Left ventricle myocardium inferior (tissue), 1 donor: ENCODE measurements at regions not wholly inside any gene's neighbourhood (a gene's known extent, or its start where the extent isn't known, plus 50 kb on each side); places are given as distances from the start of the nearest gene placed in this dataset.
A peak's percentile ranks its signal among the peaks of the same experiment; 100 is the strongest.
"Not testable (repeated sequence)": the region's sequence is repeated elsewhere in the genome, so short reads cannot be mapped to it uniquely, and the experiment has no call there.

ENCODE experiments used
- DNase-seq: peaks from one replicate; pipeline ENCODE4 v3.0.0-alpha.2; 2020
- H3K27ac ChIP-seq: fragments of 200-600 bp; replicated peaks from 2 replicates; pipeline ENCODE4 v1.8.0; 2021
- H3K27me3 ChIP-seq: fragments of 200-600 bp; 2 replicates; pipeline ENCODE4 v1.8.0; 2021; ENCODE audit warnings: low read depth
- H3K36me3 ChIP-seq: fragments of 200-600 bp; 2 replicates; pipeline ENCODE4 v1.8.0; 2021
- H3K4me1 ChIP-seq: fragments of 200-600 bp; 2 replicates; pipeline ENCODE4 v1.8.0; 2021
- H3K4me3 ChIP-seq: fragments of 200-600 bp; 2 replicates; pipeline ENCODE4 v1.8.0; 2021; ENCODE audit warnings: mild to moderate bottlenecking, moderate library complexity
- H3K9me3 ChIP-seq: fragments of 200-600 bp; replicated peaks from 2 replicates; pipeline ENCODE4 v1.8.0; 2021
- intact Hi-C: fragments of 100-400 bp; cut with micrococcal nuclease; formaldehyde crosslinking; loops from one replicate; pipeline ENCODE4 v1.11.0; 2022
- TF ChIP-seq, protein P1 (sequence below): fragments of 200-600 bp; IDR thresholded peaks from 2 replicates; pipeline ENCODE4 v1.8.0; 2021; ENCODE audit warnings: antibody characterized with exemption, mild to moderate bottlenecking, borderline replicate concordance
- donor health status: DM: no; HTN: yes; CAD: no; lungs with severe emphysema.

DNA sequence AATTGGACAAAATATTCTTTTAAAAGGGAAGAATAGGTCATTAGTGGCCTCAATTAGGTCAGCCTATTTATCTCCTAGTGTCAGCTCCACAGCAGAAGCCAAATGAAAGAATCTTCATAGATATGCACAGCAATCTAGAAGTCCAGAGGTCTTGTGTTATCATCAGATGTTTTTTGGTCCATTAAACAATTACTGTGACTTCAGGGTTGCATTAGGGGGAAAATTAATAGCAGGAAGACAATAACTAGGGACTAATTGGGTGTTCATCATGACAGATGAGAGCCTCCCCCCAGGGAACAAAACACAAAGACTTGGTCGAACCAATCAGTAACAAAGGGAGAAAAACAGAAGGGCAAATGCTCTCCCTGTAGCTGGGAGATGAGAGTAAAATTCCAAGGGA is 264.7 kb downstream of the PTH2R start:
- no peak for DNase-seq
- Histone ChIP-seq H3K27ac (no peak overlapping the region), H3K4me1 (peaks cover 9% of the 10 kb centered on the region), H3K4me3 (no peak overlapping the region), H3K27me3 (no peaks in the 10 kb centered on the region), H3K36me3 (no peaks in the 10 kb centered on the region), H3K9me3 (no peaks in the 10 kb centered on the region)
- intact Hi-C loops, result no loop called here
- TF ChIP-seq, protein P1, sequence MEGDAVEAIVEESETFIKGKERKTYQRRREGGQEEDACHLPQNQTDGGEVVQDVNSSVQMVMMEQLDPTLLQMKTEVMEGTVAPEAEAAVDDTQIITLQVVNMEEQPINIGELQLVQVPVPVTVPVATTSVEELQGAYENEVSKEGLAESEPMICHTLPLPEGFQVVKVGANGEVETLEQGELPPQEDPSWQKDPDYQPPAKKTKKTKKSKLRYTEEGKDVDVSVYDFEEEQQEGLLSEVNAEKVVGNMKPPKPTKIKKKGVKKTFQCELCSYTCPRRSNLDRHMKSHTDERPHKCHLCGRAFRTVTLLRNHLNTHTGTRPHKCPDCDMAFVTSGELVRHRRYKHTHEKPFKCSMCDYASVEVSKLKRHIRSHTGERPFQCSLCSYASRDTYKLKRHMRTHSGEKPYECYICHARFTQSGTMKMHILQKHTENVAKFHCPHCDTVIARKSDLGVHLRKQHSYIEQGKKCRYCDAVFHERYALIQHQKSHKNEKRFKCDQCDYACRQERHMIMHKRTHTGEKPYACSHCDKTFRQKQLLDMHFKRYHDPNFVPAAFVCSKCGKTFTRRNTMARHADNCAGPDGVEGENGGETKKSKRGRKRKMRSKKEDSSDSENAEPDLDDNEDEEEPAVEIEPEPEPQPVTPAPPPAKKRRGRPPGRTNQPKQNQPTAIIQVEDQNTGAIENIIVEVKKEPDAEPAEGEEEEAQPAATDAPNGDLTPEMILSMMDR, result no peak

DNA sequence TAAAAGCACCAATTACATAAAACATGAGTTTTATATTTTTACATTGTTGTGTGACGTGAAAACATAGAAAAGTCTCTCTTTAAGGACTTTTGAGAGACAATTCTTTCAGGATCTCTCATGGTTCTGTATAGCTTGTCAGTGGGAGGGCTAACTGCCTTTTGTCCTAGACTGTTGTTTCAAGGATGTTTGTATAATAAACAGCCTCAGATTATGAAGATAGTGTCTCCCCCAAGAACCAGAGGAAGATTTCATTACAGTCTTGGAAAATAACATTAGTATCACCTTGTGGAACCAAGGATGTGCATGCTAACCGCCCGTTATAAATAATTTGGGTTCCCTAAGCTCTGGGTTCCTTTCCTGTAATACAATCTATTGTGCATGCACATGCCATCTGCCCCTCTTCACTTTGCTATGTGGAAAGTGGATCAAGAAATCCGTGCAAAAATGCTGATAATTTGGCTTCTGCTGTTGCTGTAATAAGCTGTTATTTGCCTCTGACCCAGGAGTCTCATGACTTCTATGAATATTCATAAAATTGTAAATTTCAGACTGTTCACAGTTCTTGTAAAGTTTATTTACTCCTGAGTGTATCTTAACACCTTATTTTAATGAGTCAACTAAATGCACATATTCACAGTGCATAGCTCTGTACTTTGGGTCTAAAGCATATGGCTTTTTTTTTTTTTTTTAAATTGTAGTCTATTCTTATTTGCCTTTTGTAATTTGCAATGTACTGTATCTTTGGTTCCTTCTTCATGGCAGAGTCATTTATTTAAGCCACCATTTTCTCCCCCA is 265.5 kb downstream of the PTH2R start:
- Histone ChIP-seq H3K4me3 (no peak overlapping the region), H3K9me3 (no peaks in the 10 kb centered on the region), H3K36me3 (no peaks in the 10 kb centered on the region), H3K27me3 (no peaks in the 10 kb centered on the region), H3K4me1 (peaks cover 9% of the 10 kb centered on the region), H3K27ac (no peak overlapping the region)
- TF ChIP-seq, protein P1, result no peak
- no peak for DNase-seq
- intact Hi-C loops, result no loop called here

DNA sequence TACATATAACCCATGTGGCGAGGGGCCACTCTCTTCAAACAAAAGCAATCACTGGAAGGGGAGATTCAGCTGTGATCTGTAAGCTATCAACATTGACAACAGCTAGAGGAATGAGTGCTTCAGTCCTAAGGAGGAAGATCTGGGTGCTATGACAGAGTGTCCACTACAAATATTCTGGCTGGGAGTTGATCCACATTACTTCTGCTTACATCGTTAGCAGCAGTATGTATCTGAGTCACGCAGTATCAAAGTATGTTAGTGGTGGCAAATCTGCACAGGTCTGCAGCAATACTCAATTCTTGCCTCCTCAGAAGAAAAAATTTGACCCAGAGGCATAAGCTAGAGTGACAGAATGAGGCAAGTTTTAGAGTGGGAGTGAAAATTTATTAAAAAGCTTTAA is 267.0 kb downstream of the PTH2R start:
- Histone ChIP-seq H3K4me1 (peaks cover 9% of the 10 kb centered on the region), H3K27ac (no peak overlapping the region), H3K9me3 (no peaks in the 10 kb centered on the region), H3K27me3 (no peaks in the 10 kb centered on the region), H3K4me3 (no peak overlapping the region), H3K36me3 (no peaks in the 10 kb centered on the region)
- TF ChIP-seq, protein P1, result no peak
- intact Hi-C loops, result no loop called here
- no peak for DNase-seq

DNA sequence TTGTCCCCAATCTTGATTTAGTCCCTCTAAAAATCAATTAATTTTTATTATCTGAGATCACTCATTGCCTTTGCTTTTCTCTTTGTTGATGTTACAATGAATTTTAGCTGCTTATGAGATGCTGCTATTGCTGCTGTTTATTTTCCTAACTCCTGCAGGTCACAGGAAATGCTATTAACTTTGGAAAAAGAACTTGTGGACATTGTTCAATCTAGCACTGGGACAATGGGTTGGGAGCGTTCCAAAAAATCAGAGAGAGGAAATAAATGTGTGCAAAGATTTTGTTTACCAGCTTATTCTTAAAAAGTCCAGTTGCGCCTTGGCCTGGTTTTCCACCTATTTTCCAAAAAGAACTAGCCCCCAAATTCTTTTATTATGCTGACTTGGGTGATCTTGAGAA is 268.3 kb downstream of the PTH2R start:
- DNase-seq, result no peak
- no peaks in the 10 kb centered on the region for H3K27me3 ChIP-seq
- TF ChIP-seq, protein P1, result no peak
- H3K9me3 ChIP-seq, result no peaks in the 10 kb centered on the region
- H3K36me3 ChIP-seq, result no peaks in the 10 kb centered on the region
- H3K4me3 ChIP-seq, result no peak overlapping the region
- H3K27ac ChIP-seq, result peak overlapping the region; percentile 56
- H3K4me1 ChIP-seq, result peaks cover 9% of the 10 kb centered on the region
- intact Hi-C loops, result no loop called here

DNA sequence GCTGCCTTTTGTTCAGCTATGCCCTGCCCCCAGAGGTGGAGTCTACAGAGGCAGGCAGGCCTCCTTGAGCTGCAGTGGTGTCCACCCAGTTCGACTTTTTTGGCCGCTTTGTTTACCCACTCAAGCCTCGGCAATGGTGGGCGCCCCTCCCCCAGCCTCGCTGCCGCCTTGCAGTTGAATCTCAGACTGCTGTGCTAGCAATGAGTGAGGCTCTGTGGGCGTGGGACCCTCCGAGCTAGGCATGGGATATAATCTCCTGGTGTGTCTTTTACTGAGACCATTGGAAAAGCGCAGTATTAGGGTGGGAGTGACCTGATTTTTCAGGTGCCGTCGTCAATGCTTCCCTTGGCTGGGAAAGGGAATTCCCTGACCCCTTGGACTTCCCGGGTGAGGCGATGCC is 279.3 kb downstream of the PTH2R start:
- peaks cover 38% of the 10 kb centered on the region for H3K9me3 ChIP-seq
- DNase-seq, H3K27me3 ChIP-seq, H3K4me3 ChIP-seq, H3K27ac ChIP-seq, intact Hi-C loops, H3K36me3 ChIP-seq, H3K4me1 ChIP-seq: not testable (repeated sequence)

DNA sequence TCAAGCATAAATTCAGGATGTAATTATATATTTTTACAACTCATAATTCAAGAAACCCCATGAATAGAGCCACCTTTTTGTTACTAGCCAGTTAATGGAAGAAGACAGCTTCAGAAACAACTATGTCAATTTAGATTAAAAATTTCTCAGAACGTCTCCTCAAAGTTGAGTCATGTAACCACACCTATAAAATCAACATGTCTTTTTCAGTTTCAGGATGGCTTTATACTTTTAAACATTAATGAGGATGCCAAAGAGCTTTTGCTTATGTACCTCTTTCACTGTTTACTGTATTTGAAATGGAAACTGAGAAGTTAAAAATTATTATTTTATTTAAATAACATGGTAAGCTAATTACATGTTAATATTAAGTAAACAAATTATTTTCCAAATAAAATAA is 280.1 kb downstream of the PTH2R start:
- Histone ChIP-seq H3K27ac (no peak overlapping the region), H3K36me3 (no peaks in the 10 kb centered on the region), H3K9me3 (peaks cover 35% of the 10 kb centered on the region), H3K27me3 (no peaks in the 10 kb centered on the region), H3K4me3 (no peak overlapping the region), H3K4me1 (no peaks in the 10 kb centered on the region)
- intact Hi-C loops, result no loop called here
- no peak for DNase-seq
- TF ChIP-seq, protein P1, result no peak

DNA sequence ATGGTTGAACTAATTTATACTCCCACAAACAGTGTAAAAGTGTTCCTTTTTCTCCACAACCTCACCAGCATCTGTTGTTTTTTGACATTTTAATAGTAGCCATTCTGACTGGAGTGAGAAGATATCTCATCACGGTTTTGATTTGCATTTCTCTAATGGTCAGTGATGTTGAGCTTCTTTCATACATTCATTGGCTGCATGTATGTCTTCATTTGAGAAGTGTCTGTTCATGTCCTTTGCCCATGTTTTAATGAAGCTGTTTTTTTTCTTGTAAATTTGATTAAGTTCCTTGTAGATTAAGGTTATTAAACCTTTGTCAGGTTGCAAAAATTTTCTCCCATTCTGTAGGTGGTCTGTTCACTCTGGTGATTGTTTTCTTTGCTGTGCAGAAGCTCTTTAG is 281.1 kb downstream of the PTH2R start:
- DNase-seq, H3K4me1 ChIP-seq, H3K4me3 ChIP-seq, H3K36me3 ChIP-seq, H3K27ac ChIP-seq, H3K27me3 ChIP-seq, intact Hi-C loops: not testable (repeated sequence)
- H3K9me3 ChIP-seq, result peaks cover 29% of the 10 kb centered on the region
